Smooth muscle cell (in vitro differentiated cells): ENCODE measurements at regions not wholly inside any gene's neighbourhood (a gene's known extent, or its start where the extent isn't known, plus 50 kb on each side); places are given as distances from the start of the nearest gene placed in this dataset.

ENCODE experiments used
- DNase-seq: peaks from one replicate; lab custom pipeline; 2025; ENCODE audit not compliant: unreplicated experiment; lab: John Stamatoyannopoulos, UW
- H2AFZ ChIP-seq: fragments of 200-600 bp; sonication (generic); 2 replicates; pipeline ENCODE4 v1.6.0; 2016; ENCODE audit warnings: antibody characterized with exemption, low read depth, mild to moderate bottlenecking
- H3F3A ChIP-seq: fragments of 200-600 bp; sonication (generic); 2 replicates; pipeline ENCODE4 v1.6.0; 2017; ENCODE audit warnings: antibody characterized with exemption, low read depth
- H3K27ac ChIP-seq: fragments of 200-600 bp; sonication (generic); 2 replicates; pipeline ENCODE4 v1.5.1; 2016; ENCODE audit warnings: low read depth, mild to moderate bottlenecking
- H3K27me3 ChIP-seq: fragments of 200-600 bp; sonication (generic); 2 replicates; pipeline ENCODE4 v1.6.1; 2016; ENCODE audit warnings: low read depth, mild to moderate bottlenecking
- H3K36me3 ChIP-seq: fragments of 200-600 bp; sonication (generic); 2 replicates; pipeline ENCODE4 v1.5.1; 2016; ENCODE audit warnings: low read depth
- H3K4me1 ChIP-seq: fragments of 200-600 bp; sonication (generic); 2 replicates; pipeline ENCODE4 v1.5.1; 2016; ENCODE audit warnings: low read depth
- H3K4me2 ChIP-seq: fragments of 200-600 bp; sonication (generic); 2 replicates; pipeline ENCODE4 v1.6.0; 2016; ENCODE audit warnings: mild to moderate bottlenecking
- H3K4me3 ChIP-seq: fragments of 200-600 bp; sonication (generic); 2 replicates; pipeline ENCODE4 v1.5.1; 2016; ENCODE audit warnings: mild to moderate bottlenecking
- H3K79me2 ChIP-seq: fragments of 200-600 bp; sonication (generic); 2 replicates; pipeline ENCODE4 v1.6.0; 2016; ENCODE audit warnings: low read depth, mild to moderate bottlenecking
- H3K9ac ChIP-seq: fragments of 200-600 bp; sonication (generic); 2 replicates; pipeline ENCODE4 v1.6.0; 2016; ENCODE audit warnings: low read depth
- H3K9me3 ChIP-seq: fragments of 200-600 bp; sonication (generic); replicated peaks from 2 replicates; pipeline ENCODE4 v1.5.1; 2016; ENCODE audit warnings: low read depth
- H4K20me1 ChIP-seq: fragments of 200-600 bp; sonication (generic); 2 replicates; pipeline ENCODE4 v1.6.0; 2016; ENCODE audit warnings: low read depth
- CTCF ChIP-seq: fragments of 200-600 bp; sonication (generic); IDR thresholded peaks from 2 replicates; pipeline ENCODE4 v1.5.1; 2017; ENCODE audit warnings: borderline replicate concordance, mild to moderate bottlenecking, antibody characterized with exemption; ENCODE audit not compliant: insufficient read depth, poor library complexity, severe bottlenecking
- WGBS: methylation state at CpG from one replicate; pipeline ENCODE4 v1.1.7; 2016; ENCODE audit warnings: low lambda C conversion rate; 5-methylcytosine and 5-hydroxymethylcytosine counted together

GRCh38 chr3:82208002-82208710 is 446.7 kb upstream of the GBE1 start:
- no peak overlapping the region for H3K4me3 ChIP-seq
- H3K27ac ChIP-seq, result no peak overlapping the region
- 66% methylated on average over 4 of the region's 4 CpGs for WGBS
- no peak for TF ChIP-seq CTCF
- H3K27me3 ChIP-seq, result no peaks in the 10 kb centered on the region
- H3K4me1 ChIP-seq, result no peaks in the 10 kb centered on the region
- no peak overlapping the region for H3K9ac ChIP-seq
- no peaks in the 10 kb centered on the region for H3K9me3 ChIP-seq
- no peaks in the 10 kb centered on the region for H3F3A ChIP-seq
- H3K79me2 ChIP-seq, result no peaks in the 10 kb centered on the region
- no peak overlapping the region for H3K4me2 ChIP-seq
- H3K36me3 ChIP-seq, result no peaks in the 10 kb centered on the region
- H2AFZ ChIP-seq, result no peak overlapping the region
- no peaks in the 10 kb centered on the region for H4K20me1 ChIP-seq
- no peak for DNase-seq

- no peak overlapping the region for H3K4me2 ChIP-seq
- H3K4me3 ChIP-seq, result no peak overlapping the region
- H3F3A ChIP-seq, result no peaks in the 10 kb centered on the region
- DNase-seq, result no peak
- H3K4me1 ChIP-seq, result no peaks in the 10 kb centered on the region
- no peak overlapping the region for H3K27ac ChIP-seq
- WGBS, result 78% methylated on average over 5 of the region's 5 CpGs
- H3K79me2 ChIP-seq, result no peaks in the 10 kb centered on the region
- TF ChIP-seq CTCF, result no peak
- H3K9ac ChIP-seq, result no peak overlapping the region
- no peaks in the 10 kb centered on the region for H3K27me3 ChIP-seq
- no peaks in the 10 kb centered on the region for H3K9me3 ChIP-seq
- no peaks in the 10 kb centered on the region for H4K20me1 ChIP-seq
- H2AFZ ChIP-seq, result no peak overlapping the region
- H3K36me3 ChIP-seq, result no peaks in the 10 kb centered on the region
These were observed 440.8 kb upstream of the GBE1 start for GRCh38 chr3:82202269-82202668.

GRCh38 chr3:82201316-82201715 is 439.9 kb upstream of the GBE1 start:
- Histone ChIP-seq H3K9me3 (no peaks in the 10 kb centered on the region), H3K4me3 (no peak overlapping the region), H3K27ac (no peak overlapping the region), H3K79me2 (no peaks in the 10 kb centered on the region), H2AFZ (no peak overlapping the region), H3K9ac (no peak overlapping the region), H3K4me2 (no peak overlapping the region), H3F3A (no peaks in the 10 kb centered on the region), H3K4me1 (no peaks in the 10 kb centered on the region), H3K27me3 (no peaks in the 10 kb centered on the region), H3K36me3 (no peaks in the 10 kb centered on the region), H4K20me1 (no peaks in the 10 kb centered on the region)
- TF ChIP-seq CTCF, result no peak
- no peak for DNase-seq
- 90% methylated on average over 2 of the region's 2 CpGs for WGBS

GRCh38 chr3:82198009-82198408 is 436.6 kb upstream of the GBE1 start:
- 81% methylated on average over 3 of the region's 3 CpGs for WGBS
- TF ChIP-seq CTCF, result no peak
- H3K4me2 ChIP-seq, result no peak overlapping the region
- no peaks in the 10 kb centered on the region for H3K36me3 ChIP-seq
- no peaks in the 10 kb centered on the region for H3K79me2 ChIP-seq
- no peaks in the 10 kb centered on the region for H3K4me1 ChIP-seq
- H2AFZ ChIP-seq, result no peak overlapping the region
- H4K20me1 ChIP-seq, result no peaks in the 10 kb centered on the region
- H3K9me3 ChIP-seq, result no peaks in the 10 kb centered on the region
- H3K9ac ChIP-seq, result no peak overlapping the region
- no peak overlapping the region for H3K27ac ChIP-seq
- no peaks in the 10 kb centered on the region for H3K27me3 ChIP-seq
- H3F3A ChIP-seq, result no peaks in the 10 kb centered on the region
- DNase-seq, result no peak
- no peak overlapping the region for H3K4me3 ChIP-seq
